HCT116 (cell line): ENCODE measurements at regions not wholly inside any gene's neighbourhood (a gene's known extent, or its start where the extent isn't known, plus 50 kb on each side); places are given as distances from the start of the nearest gene placed in this dataset.

Experiments used
- CBX3 ChIP-seq: IDR thresholded peaks from 2 replicates; pipeline ENCODE4 v1.6.1; 2012; ENCODE audit warnings: low read depth
- EZH2 ChIP-seq: fragments of 200-600 bp; sonication (generic); IDR thresholded peaks from 2 replicates; pipeline ENCODE4 v1.6.1; 2017; ENCODE audit warnings: antibody characterized with exemption, mixed run types
- POLR2A ChIP-seq: IDR thresholded peaks from 2 replicates; pipeline ENCODE4 v1.7.0; 2011; ENCODE audit warnings: borderline replicate concordance; ENCODE audit not compliant: insufficient read depth, insufficient read length; ENCODE audit errors: extremely low read depth
- POLR2AphosphoS5 ChIP-seq: IDR thresholded peaks from 2 replicates; pipeline ENCODE4 v1.6.1; 2011; ENCODE audit warnings: mild to moderate bottlenecking, low read depth, low read length, moderate library complexity
- TF ChIP-seq, protein P1 (sequence below), 3 experiments: fragments of 200-600 bp in 1 of 3; sonication (generic) in 1 of 3; IDR thresholded peaks in 2 of 3; conservative IDR thresholded peaks in 1 of 3; 2 replicates each; pipeline ENCODE4 v1.5.1; 2012 to 2017; ENCODE audit warnings: low read depth in 2 of 3, low read length in 2 of 3, antibody characterized with exemption in 1 of 3, borderline replicate concordance in 1 of 3, control low read depth in 1 of 3, mild to moderate bottlenecking in 1 of 3, mixed read lengths in 1 of 3, mixed run types in 1 of 3, moderate library complexity in 1 of 3; ENCODE audit not compliant: insufficient read depth in 1 of 3
- TF ChIP-seq, protein P2 (sequence below): IDR thresholded peaks from 2 replicates; pipeline ENCODE4 v1.6.1; 2012

DNA sequence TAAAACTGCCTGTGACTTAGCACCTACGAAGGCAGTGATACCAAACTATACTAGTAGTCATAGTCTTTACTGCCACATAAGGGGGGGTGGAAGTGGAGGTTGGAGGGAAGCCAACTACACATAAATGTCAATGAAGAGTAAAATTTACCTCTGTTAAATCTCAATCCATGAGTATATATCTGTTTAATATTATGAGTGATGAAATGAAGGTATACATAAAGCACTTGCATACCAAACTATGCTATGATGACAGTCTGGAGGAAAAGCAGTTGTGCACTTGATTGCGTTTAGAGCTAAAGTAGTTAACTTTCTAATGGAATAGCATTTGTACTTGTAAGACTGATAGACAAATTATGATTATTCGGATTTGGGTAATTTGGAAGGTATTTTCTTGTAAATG is 129.2 kb upstream of the POU5F2 start:
- no peak for TF ChIP-seq POLR2A
- no peak for TF ChIP-seq POLR2AphosphoS5
- no peak for TF ChIP-seq EZH2
- TF ChIP-seq, protein P1, sequence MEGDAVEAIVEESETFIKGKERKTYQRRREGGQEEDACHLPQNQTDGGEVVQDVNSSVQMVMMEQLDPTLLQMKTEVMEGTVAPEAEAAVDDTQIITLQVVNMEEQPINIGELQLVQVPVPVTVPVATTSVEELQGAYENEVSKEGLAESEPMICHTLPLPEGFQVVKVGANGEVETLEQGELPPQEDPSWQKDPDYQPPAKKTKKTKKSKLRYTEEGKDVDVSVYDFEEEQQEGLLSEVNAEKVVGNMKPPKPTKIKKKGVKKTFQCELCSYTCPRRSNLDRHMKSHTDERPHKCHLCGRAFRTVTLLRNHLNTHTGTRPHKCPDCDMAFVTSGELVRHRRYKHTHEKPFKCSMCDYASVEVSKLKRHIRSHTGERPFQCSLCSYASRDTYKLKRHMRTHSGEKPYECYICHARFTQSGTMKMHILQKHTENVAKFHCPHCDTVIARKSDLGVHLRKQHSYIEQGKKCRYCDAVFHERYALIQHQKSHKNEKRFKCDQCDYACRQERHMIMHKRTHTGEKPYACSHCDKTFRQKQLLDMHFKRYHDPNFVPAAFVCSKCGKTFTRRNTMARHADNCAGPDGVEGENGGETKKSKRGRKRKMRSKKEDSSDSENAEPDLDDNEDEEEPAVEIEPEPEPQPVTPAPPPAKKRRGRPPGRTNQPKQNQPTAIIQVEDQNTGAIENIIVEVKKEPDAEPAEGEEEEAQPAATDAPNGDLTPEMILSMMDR (IDR thresholded peaks at IDR 0.05 in 2 of 3, conservative IDR thresholded peaks at IDR 0.05 in 1 of 3; ENCODE audit: borderline replicate concordance in 1 of 3, insufficient read depth in 1 of 3, low read depth in 2 of 3, low read length in 2 of 3) = no peak
- no peak for TF ChIP-seq CBX3
- TF ChIP-seq, protein P2, sequence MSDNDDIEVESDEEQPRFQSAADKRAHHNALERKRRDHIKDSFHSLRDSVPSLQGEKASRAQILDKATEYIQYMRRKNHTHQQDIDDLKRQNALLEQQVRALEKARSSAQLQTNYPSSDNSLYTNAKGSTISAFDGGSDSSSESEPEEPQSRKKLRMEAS = no peak
